GM13976 (cell line): ENCODE measurements at regions not wholly inside any gene's neighbourhood (a gene's known extent, or its start where the extent isn't known, plus 50 kb on each side); places are given as distances from the start of the nearest gene placed in this dataset.

ENCODE experiments used
- DNase-seq: peaks from one replicate; pipeline ENCODE4 v3.0.0; 2012; ENCODE audit warnings: low spot score
- in situ Hi-C: fragments of 300-500 bp; cut with MboI; formaldehyde crosslinking; loops from one replicate; pipeline ENCODE4 v1.12.0; 2022; ENCODE audit warnings: low sequenced_read_pairs, mixed read lengths, inconsistent platforms; ENCODE audit not compliant: unreplicated experiment
- TF ChIP-seq, protein P1 (sequence below): IDR thresholded peaks from 2 replicates; pipeline ENCODE4 v1.5.1; 2012; ENCODE audit warnings: borderline replicate concordance, mild to moderate bottlenecking; ENCODE audit not compliant: insufficient read depth; ENCODE audit errors: extremely low read depth, missing control alignments, control extremely low read depth

DNA sequence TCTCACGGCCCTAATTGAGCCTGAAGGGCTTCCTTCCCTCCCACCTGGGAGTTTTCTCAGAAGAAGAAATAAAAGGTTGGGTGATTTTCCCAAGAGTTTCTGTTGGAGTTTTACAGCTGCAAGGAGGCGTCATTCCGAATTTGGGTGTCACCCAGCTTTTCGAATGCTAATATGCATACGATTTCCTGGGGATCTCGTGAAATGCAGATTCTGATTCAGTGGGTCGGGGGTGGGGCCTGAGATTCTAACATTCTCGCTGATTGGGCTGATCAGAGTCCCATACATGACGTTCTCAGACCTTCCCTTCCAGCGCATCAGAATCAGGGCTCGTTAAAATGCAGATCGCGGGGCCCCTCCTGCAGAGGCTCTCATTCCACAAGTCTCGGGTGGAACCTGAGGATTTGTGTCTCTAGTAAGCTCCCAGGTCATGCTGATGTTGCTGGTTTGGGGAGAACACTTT, 125.8 kb upstream of the STX18 start:
- no peak for DNase-seq
- in situ Hi-C loops: no loop called here
- TF ChIP-seq, protein P1, sequence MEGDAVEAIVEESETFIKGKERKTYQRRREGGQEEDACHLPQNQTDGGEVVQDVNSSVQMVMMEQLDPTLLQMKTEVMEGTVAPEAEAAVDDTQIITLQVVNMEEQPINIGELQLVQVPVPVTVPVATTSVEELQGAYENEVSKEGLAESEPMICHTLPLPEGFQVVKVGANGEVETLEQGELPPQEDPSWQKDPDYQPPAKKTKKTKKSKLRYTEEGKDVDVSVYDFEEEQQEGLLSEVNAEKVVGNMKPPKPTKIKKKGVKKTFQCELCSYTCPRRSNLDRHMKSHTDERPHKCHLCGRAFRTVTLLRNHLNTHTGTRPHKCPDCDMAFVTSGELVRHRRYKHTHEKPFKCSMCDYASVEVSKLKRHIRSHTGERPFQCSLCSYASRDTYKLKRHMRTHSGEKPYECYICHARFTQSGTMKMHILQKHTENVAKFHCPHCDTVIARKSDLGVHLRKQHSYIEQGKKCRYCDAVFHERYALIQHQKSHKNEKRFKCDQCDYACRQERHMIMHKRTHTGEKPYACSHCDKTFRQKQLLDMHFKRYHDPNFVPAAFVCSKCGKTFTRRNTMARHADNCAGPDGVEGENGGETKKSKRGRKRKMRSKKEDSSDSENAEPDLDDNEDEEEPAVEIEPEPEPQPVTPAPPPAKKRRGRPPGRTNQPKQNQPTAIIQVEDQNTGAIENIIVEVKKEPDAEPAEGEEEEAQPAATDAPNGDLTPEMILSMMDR: no peak

DNA sequence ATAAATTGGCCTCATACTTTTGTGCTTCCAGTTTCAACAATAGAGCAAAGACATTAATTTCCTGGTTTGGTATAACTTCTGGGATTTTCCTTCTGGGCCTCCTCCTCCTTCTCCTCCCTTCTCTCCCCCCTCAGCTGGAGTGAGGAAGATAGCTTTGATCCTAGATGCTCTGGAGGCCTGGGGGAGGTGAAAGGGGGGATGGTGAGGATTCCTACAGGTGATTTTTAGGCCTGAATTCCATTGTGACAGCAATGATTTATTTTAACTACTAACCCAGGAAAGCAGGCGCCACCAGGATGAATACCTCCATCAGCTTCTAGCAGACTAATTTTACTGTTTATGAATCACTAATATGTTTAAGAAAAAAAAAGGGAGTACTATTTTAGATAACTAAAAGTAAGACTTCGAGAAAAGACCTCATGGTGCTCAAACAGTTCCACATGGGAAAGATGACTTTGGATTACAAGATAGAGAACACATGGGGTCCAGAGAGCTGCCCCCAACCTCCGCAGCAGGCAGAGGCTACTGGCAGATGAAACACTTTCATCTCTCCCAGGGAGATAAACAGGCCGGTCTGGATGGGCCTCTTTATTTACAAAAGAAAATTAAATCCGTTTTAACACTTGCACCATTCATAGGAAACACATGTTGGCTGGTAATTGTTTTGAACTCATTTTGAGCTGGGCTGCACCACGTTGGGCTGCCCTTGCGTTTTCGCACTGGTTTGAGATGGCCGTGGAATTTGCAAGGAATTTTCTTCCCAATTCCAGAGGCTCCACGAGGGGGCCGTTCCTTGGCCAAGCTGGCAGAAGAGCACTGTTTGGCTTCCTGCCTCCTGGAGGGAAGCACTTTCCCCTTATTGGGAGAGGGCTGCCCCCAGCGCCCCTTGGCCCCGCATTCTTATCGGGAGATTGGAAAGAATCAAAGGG, 125.1 kb upstream of the STX18 start:
- no peak for DNase-seq
- in situ Hi-C loops: no loop called here
- TF ChIP-seq, protein P1: no peak

DNA sequence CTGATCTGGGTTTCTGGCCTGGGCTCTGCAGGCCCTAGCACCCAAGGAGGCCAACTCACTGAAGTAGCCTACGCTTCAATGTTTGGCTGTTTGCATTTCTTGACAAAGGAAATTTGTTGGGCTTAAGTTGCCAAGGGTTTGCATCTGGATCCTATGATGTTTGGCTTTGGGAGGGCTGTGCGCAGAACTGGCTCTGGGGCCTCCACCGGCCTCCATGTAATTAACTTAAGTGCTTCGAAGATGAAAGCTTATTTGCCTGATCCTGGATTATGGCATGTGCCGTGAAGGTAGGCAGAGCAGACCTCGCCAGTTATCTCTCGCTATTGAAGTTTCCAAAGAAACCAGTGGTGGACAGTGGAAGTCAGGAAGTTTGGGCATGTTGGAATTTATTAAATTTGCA, 124.3 kb upstream of the STX18 start:
- in situ Hi-C loops: no loop called here
- no peak for DNase-seq

DNA sequence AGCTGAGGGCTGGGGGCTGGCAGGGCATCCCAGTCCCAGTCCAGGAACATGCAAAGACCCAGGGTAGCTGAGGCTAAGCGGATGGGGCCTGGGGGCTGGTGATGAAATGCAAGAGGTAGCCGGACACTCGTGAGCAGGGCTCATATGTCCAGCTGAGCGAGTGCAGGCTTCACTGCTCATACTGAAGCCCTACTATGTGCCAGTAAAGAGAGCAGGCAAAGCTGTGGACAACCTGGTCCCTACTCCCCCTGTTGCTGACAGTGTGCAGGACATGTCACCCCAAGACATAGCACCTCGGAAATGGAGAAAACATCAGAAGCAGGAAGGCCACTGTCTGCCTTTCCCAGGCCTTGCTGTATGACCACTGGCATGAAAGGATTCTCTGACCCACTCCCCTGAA, 122.4 kb upstream of the STX18 start:
- TF ChIP-seq, protein P1: no peak
- DNase-seq: no peak
- in situ Hi-C loops: no loop called here

More for the DNA sequence above, 124.3 kb upstream of the STX18 start:
- TF ChIP-seq, protein P1: no peak

DNA sequence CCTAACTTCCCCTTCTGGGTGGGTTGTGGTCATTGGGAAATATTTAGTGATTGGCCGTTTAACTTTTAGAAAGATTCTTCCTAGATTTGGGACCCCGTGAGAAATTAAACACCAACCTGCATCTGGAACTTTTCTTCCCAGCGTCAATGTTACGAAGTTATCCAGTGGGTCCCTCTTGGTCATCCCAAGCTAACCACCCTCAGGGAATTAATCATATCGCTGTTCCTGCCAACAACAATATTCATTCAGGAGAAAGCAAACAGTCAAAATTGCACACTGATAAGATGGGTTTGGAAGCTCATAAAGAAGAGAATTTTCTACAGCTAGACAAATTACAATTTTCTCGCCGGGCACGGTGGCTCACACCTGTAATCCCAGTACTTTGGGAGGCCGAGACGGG, 121.2 kb upstream of the STX18 start:
- TF ChIP-seq, protein P1: no peak
- in situ Hi-C loops: no loop called here
- DNase-seq: no peak

DNA sequence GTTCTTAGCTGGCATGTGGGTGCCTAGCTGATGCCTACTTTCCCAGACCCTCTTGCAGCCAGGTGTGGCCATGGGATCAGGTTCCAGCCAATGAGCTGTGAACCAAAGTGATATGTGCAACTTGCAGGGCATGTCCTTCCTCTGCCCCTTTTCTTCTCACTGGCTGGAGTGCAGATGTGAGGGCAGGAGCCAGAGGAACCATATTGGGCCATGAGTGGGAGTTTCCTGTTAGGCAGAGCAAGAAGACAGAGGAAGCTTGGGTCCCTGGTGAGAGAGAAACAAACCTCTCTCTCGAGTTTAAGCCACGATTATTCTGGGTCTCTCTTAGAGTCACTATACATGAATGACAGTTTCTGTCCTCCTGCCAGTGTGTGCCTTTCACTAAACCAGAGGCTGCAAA, 120.4 kb upstream of the STX18 start:
- DNase-seq: no peak
- TF ChIP-seq, protein P1: no peak
- in situ Hi-C loops: no loop called here
